Adipocyte (in vitro differentiated cells): ENCODE measurements at regions not wholly inside any gene's neighbourhood (a gene's known extent, or its start where the extent isn't known, plus 50 kb on each side); places are given as distances from the start of the nearest gene placed in this dataset.
A peak's percentile ranks its signal among the peaks of the same experiment; 100 is the strongest.

Experiments used
- DNase-seq: peaks from one replicate; pipeline ENCODE4 v3.0.0-alpha.2; 2015; ENCODE audit warnings: low read depth
- H3K27me3 ChIP-seq: replicated peaks from 2 replicates; pipeline ENCODE4 v1.7.0; 2013; ENCODE audit warnings: mild to moderate bottlenecking, low read length, moderate library complexity; ENCODE audit not compliant: control insufficient read depth, insufficient read depth
- H3K36me3 ChIP-seq: 2 replicates; pipeline ENCODE4 v1.7.0; 2013; ENCODE audit warnings: low read length, mild to moderate bottlenecking, moderate library complexity; ENCODE audit not compliant: control insufficient read depth, insufficient read depth, severe bottlenecking
- H3K4me1 ChIP-seq: 2 replicates; pipeline ENCODE4 v1.7.0; 2013; ENCODE audit warnings: mild to moderate bottlenecking, low read length, moderate library complexity; ENCODE audit not compliant: control insufficient read depth, insufficient read depth
- H3K4me3 ChIP-seq: 2 replicates; pipeline ENCODE4 v1.7.0; 2013; ENCODE audit warnings: mild to moderate bottlenecking, low read length, moderate library complexity
- H3K9ac ChIP-seq: 2 replicates; pipeline ENCODE4 v1.7.0; 2013; ENCODE audit warnings: mild to moderate bottlenecking, low read length, moderate library complexity
- H3K9me3 ChIP-seq: 2 replicates; pipeline ENCODE4 v1.7.0; 2013; ENCODE audit warnings: mild to moderate bottlenecking, low read length, moderate library complexity; ENCODE audit not compliant: control insufficient read depth

GRCh38 chr5:89286320-89286719, 403.3 kb upstream of the MEF2C start:
- Histone ChIP-seq H3K9ac (no peak overlapping the region), H3K9me3 (no peaks in the 10 kb centered on the region), H3K27me3 (no peaks in the 10 kb centered on the region), H3K36me3 (no peaks in the 10 kb centered on the region), H3K4me1 (peaks cover 5% of the 10 kb centered on the region), H3K4me3 (no peak overlapping the region)
- DNase-seq, result no peak

GRCh38 chr5:89283728-89284493, 400.9 kb upstream of the MEF2C start:
- no peaks in the 10 kb centered on the region for H3K9me3 ChIP-seq
- no peaks in the 10 kb centered on the region for H3K36me3 ChIP-seq
- no peak overlapping the region for H3K4me3 ChIP-seq
- H3K4me1 ChIP-seq, result peaks cover 5% of the 10 kb centered on the region
- H3K27me3 ChIP-seq, result no peaks in the 10 kb centered on the region
- DNase-seq, result no peak
- H3K9ac ChIP-seq, result no peak overlapping the region

GRCh38 chr5:89282554-89283510, 399.8 kb upstream of the MEF2C start:
- no peak overlapping the region for H3K9ac ChIP-seq
- no peak overlapping the region for H3K4me3 ChIP-seq
- H3K36me3 ChIP-seq, result no peaks in the 10 kb centered on the region
- H3K4me1 ChIP-seq, result peaks cover 5% of the 10 kb centered on the region
- no peaks in the 10 kb centered on the region for H3K9me3 ChIP-seq
- no peaks in the 10 kb centered on the region for H3K27me3 ChIP-seq
- peak; percentile 37 for DNase-seq

- DNase-seq, result no peak
- Histone ChIP-seq H3K27me3 (no peaks in the 10 kb centered on the region), H3K4me3 (no peak overlapping the region), H3K9me3 (no peaks in the 10 kb centered on the region), H3K9ac (no peak overlapping the region), H3K4me1 (peaks cover 5% of the 10 kb centered on the region), H3K36me3 (no peaks in the 10 kb centered on the region)
Measured at GRCh38 chr5:89281766-89282553, 399.0 kb upstream of the MEF2C start.

GRCh38 chr5:89281211-89281610, 398.2 kb upstream of the MEF2C start:
- Histone ChIP-seq H3K9me3 (no peaks in the 10 kb centered on the region), H3K9ac (no peak overlapping the region), H3K4me1 (peaks cover 5% of the 10 kb centered on the region), H3K27me3 (no peaks in the 10 kb centered on the region), H3K36me3 (no peaks in the 10 kb centered on the region), H3K4me3 (no peak overlapping the region)
- DNase-seq, result no peak

GRCh38 chr5:89280103-89281037, 397.4 kb upstream of the MEF2C start:
- H3K4me3 ChIP-seq, result no peak overlapping the region
- no peak for DNase-seq
- H3K27me3 ChIP-seq, result no peaks in the 10 kb centered on the region
- no peaks in the 10 kb centered on the region for H3K36me3 ChIP-seq
- H3K9me3 ChIP-seq, result no peaks in the 10 kb centered on the region
- peaks cover 5% of the 10 kb centered on the region for H3K4me1 ChIP-seq
- H3K9ac ChIP-seq, result no peak overlapping the region

- Histone ChIP-seq H3K4me1 (peaks cover 5% of the 10 kb centered on the region), H3K9me3 (no peaks in the 10 kb centered on the region), H3K9ac (no peak overlapping the region), H3K4me3 (no peak overlapping the region), H3K27me3 (no peaks in the 10 kb centered on the region), H3K36me3 (no peaks in the 10 kb centered on the region)
- no peak for DNase-seq
Measured at GRCh38 chr5:89279391-89280036, 396.5 kb upstream of the MEF2C start.

- Histone ChIP-seq H3K9me3 (no peaks in the 10 kb centered on the region), H3K9ac (no peak overlapping the region), H3K4me3 (no peak overlapping the region), H3K36me3 (no peaks in the 10 kb centered on the region), H3K4me1 (peaks cover 2% of the 10 kb centered on the region), H3K27me3 (no peaks in the 10 kb centered on the region)
- peak; percentile 41 for DNase-seq
Measured at GRCh38 chr5:89277816-89278215, 394.8 kb upstream of the MEF2C start.

- Histone ChIP-seq H3K9ac (no peak overlapping the region), H3K4me3 (no peak overlapping the region), H3K36me3 (no peaks in the 10 kb centered on the region), H3K9me3 (no peaks in the 10 kb centered on the region), H3K4me1 (no peaks in the 10 kb centered on the region), H3K27me3 (no peaks in the 10 kb centered on the region)
- DNase-seq, result peak; percentile 32
Measured at GRCh38 chr5:89276566-89277305, 393.8 kb upstream of the MEF2C start.
